Left cardiac atrium (tissue), 4 donors: ENCODE measurements at regions not wholly inside any gene's neighbourhood (a gene's known extent, or its start where the extent isn't known, plus 50 kb on each side); places are given as distances from the start of the nearest gene placed in this dataset.

ENCODE experiments used
- ATAC-seq, 2 donors: fragments of 200-7000 bp; cut with Tn5 transposase; one replicate each; pipeline ENCODE4 v1.9.1; 2020; ENCODE audit warnings: mild to moderate bottlenecking in 2 of 2, moderate library complexity in 2 of 2
- DNase-seq: peaks from one replicate; pipeline ENCODE4 v3.0.0-alpha.2; 2020
- intact Hi-C, 2 donors: fragments of 100-400 bp; cut with DNase I; formaldehyde crosslinking; loops; one replicate each; pipeline versions ENCODE4 v1.14.1 to v1.15.1; 2022 to 2023
- donor health status: DM: no; HTN: yes; CAD: no.
- donor health status: DM: no; HTN: yes; CAD: no; lungs with severe emphysema.
- donor health status: DM: yes; HTN: yes; CAD: no.
- donor health status: Dilated cardiomyopathy.

- intact Hi-C loops = loop anchor here in 1 of 2 donors (10.0 kb wide), 2 partner anchors 136 to 154 kb away; partner anchors contain the start of gene UNC5B
- no peak for ATAC-seq
- DNase-seq = no peak
These were observed 151.6 kb upstream of the UNC5B start for GRCh38 chr10:71060476-71061426.

GRCh38 chr10:71061472-71061871, 150.9 kb upstream of the UNC5B start:
- intact Hi-C loops = loop anchor here in 1 of 2 donors (10.0 kb wide), 2 partner anchors 137 to 153 kb away; partner anchors contain the start of gene UNC5B
- ATAC-seq (no peak), DNase-seq (no peak)

- no peak for ATAC-seq
- intact Hi-C loops = loop anchor here in 1 of 2 donors (10.0 kb wide), 2 partner anchors 137 to 153 kb away; partner anchors contain the start of gene UNC5B
- no peak for DNase-seq
These were observed 150.2 kb upstream of the UNC5B start for GRCh38 chr10:71062156-71062555.

- no peak for ATAC-seq
- intact Hi-C loops = loop anchor here in 1 of 2 donors (10.0 kb wide), 2 partner anchors 139 to 151 kb away; partner anchors contain the start of gene UNC5B
- no peak for DNase-seq
These were observed 149.0 kb upstream of the UNC5B start for GRCh38 chr10:71063401-71063800.

GRCh38 chr10:71064413-71065118, 147.8 kb upstream of the UNC5B start:
- intact Hi-C loops = loop anchor here in 1 of 2 donors (10.0 kb wide), 2 partner anchors 140 to 150 kb away; partner anchors contain the start of gene UNC5B
- DNase-seq (peak; percentile 46), ATAC-seq (peak; percentile 53 to 74)

- no peak for ATAC-seq
- intact Hi-C loops = loop anchor here in 1 of 2 donors (10.0 kb wide), 2 partner anchors 141 to 149 kb away; partner anchors contain the start of gene UNC5B
- no peak for DNase-seq
These were observed 146.7 kb upstream of the UNC5B start for GRCh38 chr10:71065659-71066058.

GRCh38 chr10:71066600-71066999, 145.8 kb upstream of the UNC5B start:
- no peak for ATAC-seq
- intact Hi-C loops = loop anchor here in 1 of 2 donors (10.0 kb wide), 2 partner anchors 142 to 148 kb away; partner anchors contain the start of gene UNC5B
- no peak for DNase-seq

- intact Hi-C loops = loop anchor here in 1 of 2 donors (10.0 kb wide), 2 partner anchors 142 to 148 kb away; partner anchors contain the start of gene UNC5B
- DNase-seq = no peak
- ATAC-seq = no peak
These were observed 145.2 kb upstream of the UNC5B start for GRCh38 chr10:71067098-71067740.

- DNase-seq = peak; percentile 66
- intact Hi-C loops = loop anchor here in 1 of 2 donors (10.0 kb wide), 2 partner anchors 144 to 146 kb away; partner anchors contain the start of gene UNC5B
- ATAC-seq = peak; percentile 74 to 88
These were observed 143.5 kb upstream of the UNC5B start for GRCh38 chr10:71068861-71069271.

GRCh38 chr10:71069909-71070666, 142.3 kb upstream of the UNC5B start:
- intact Hi-C loops = loop anchor here in 1 of 2 donors (10.0 kb wide), 3 partner anchors 115 to 145 kb away; partner anchors contain the start of gene UNC5B
- DNase-seq (no peak), ATAC-seq (no peak)

GRCh38 chr10:71070741-71071140, 141.6 kb upstream of the UNC5B start:
- intact Hi-C loops = loop anchor here in 1 of 2 donors (10.0 kb wide), 1 partner anchor 114 kb away; no protein-coding TSS in a partner anchor
- ATAC-seq (no peak), DNase-seq (peak; percentile 6)

- DNase-seq (peak; percentile 12), ATAC-seq (no peak)
- intact Hi-C loops = loop anchor here in 1 of 2 donors (10.0 kb wide), 1 partner anchor 113 kb away; no protein-coding TSS in a partner anchor
These were observed 140.1 kb upstream of the UNC5B start for GRCh38 chr10:71072131-71072822.

- intact Hi-C loops = loop anchor here in 1 of 2 donors (10.0 kb wide), 1 partner anchor 112 kb away; no protein-coding TSS in a partner anchor
- ATAC-seq (no peak), DNase-seq (no peak)
These were observed 139.6 kb upstream of the UNC5B start for GRCh38 chr10:71072823-71073210.

- DNase-seq (peak; percentile 2), ATAC-seq (no peak)
- intact Hi-C loops = loop anchor here in 1 of 2 donors (10.0 kb wide), 1 partner anchor 111 kb away; no protein-coding TSS in a partner anchor
These were observed 138.8 kb upstream of the UNC5B start for GRCh38 chr10:71073451-71074175.

- ATAC-seq (no peak), DNase-seq (peak; percentile 8)
- intact Hi-C loops = loop anchor here in 1 of 2 donors (10.0 kb wide), 1 partner anchor 111 kb away; no protein-coding TSS in a partner anchor
These were observed 138.1 kb upstream of the UNC5B start for GRCh38 chr10:71074176-71074755.
